Pancreas (tissue), 10 donors: ENCODE measurements at regions not wholly inside any gene's neighbourhood (a gene's known extent, or its start where the extent isn't known, plus 50 kb on each side); places are given as distances from the start of the nearest gene placed in this dataset.

ENCODE experiments used
- ATAC-seq, 4 donors: fragments of 200-7000 bp; cut with Tn5 transposase; one replicate each; pipeline versions ENCODE4 v1.8.0 to v1.9.1; 2020; ENCODE audit warnings: mild to moderate bottlenecking in 4 of 4, moderate library complexity in 4 of 4
- DNase-seq, 6 donors: peaks; one replicate each; pipeline ENCODE4 v3.0.0-alpha.2; 2020
- FAIRE-seq: peaks from 2 replicates; lab custom pipeline; 2012; peaks lifted over from hg19 to GRCh38; lab: Jason Lieb, UNC
- H3K27ac ChIP-seq, 4 donors: fragments of 200-600 bp; sonication (generic); 1 replicate in 3 of 4; 2 replicates in 1 of 4; pipeline versions ENCODE4 v1.5.0 to v1.8.0; 2020
- H3K27me3 ChIP-seq, 4 donors: fragments of 200-600 bp; one replicate each; pipeline ENCODE4 v1.8.0; 2021
- H3K36me3 ChIP-seq, 3 donors: fragments of 200-600 bp; sonication (generic) in 1 of 3; one replicate each; pipeline versions ENCODE4 v1.5.0 to v1.8.0; 2020 to 2021
- H3K4me1 ChIP-seq, 3 donors: fragments of 200-600 bp; one replicate each; pipeline ENCODE4 v1.8.0; 2021
- H3K4me3 ChIP-seq, 4 donors: fragments of 200-600 bp; sonication (generic) in 2 of 4; one replicate each; pipeline versions ENCODE4 v1.5.0 to v1.8.0; 2020 to 2021
- H3K9me3 ChIP-seq, 4 donors: fragments of 200-600 bp; one replicate each; pipeline ENCODE4 v1.8.0; 2021
- CTCF ChIP-seq, 4 donors: fragments of 200-600 bp; sonication (generic) in 3 of 4; IDR thresholded peaks; one replicate each; pipeline versions ENCODE4 v1.5.0 to v1.8.0; 2021; ENCODE audit warnings: antibody characterized with exemption in 4 of 4
- WGBS, 2 donors: extraction: QIAGEN DNeasy Blood & Tissue Kit; methylation state at CpG; one replicate each; pipeline ENCODE4 v1.1.7; 2013; 5-methylcytosine and 5-hydroxymethylcytosine counted together
- intact Hi-C, 3 donors: fragments of 100-400 bp; cut with DNase I; formaldehyde crosslinking; loops; one replicate each; pipeline versions ENCODE4 v1.11.1 to v1.14.2; 2022
- donor health status: healthy with polysubstance abuse.
- donor health status: DM: no; HTN: no; CAD: no; lungs with moderate emphysema.
- donor health status: DM: no; HTN: no; CAD: no.
- donor health status: control.
- donor health status: control.
- donor health status: Bipolar disorder and iron deficiency.
- donor health status: DM: yes; HTN: yes; CAD: no.
- donor health status: DM: no; HTN: no; CAD: no.
- donor health status: DM: no; HTN: no; CAD: no.
- donor health status: DM: yes; HTN: yes; CAD: no.

GRCh38 chr5:51013036-51013435, 346.6 kb downstream of the PARP8 start:
- 44 to 50% methylated on average over 2 of the region's 2 CpGs for WGBS, 2 donors
- no peaks in the 10 kb centered on the region for H3K4me1 ChIP-seq
- intact Hi-C loops: no loop called here
- FAIRE-seq: no peak
- no peak for ATAC-seq
- DNase-seq: no peak
- no peaks in the 10 kb centered on the region for H3K9me3 ChIP-seq
- no peak for TF ChIP-seq CTCF (IDR thresholded peaks at IDR 0.05)
- no peaks in the 10 kb centered on the region for H3K36me3 ChIP-seq
- no peaks in the 10 kb centered on the region for H3K27me3 ChIP-seq
- H3K27ac ChIP-seq: no peak overlapping the region
- H3K4me3 ChIP-seq: no peak overlapping the region

- H3K36me3 ChIP-seq: no peaks in the 10 kb centered on the region
- no peak overlapping the region for H3K27ac ChIP-seq
- H3K9me3 ChIP-seq: no peaks in the 10 kb centered on the region
- 78 to 90% methylated on average over 2 of the region's 2 CpGs for WGBS, 2 donors
- no peak for TF ChIP-seq CTCF (IDR thresholded peaks at IDR 0.05)
- FAIRE-seq (no peak), ATAC-seq (no peak), DNase-seq (no peak)
- intact Hi-C loops: no loop called here
- no peak overlapping the region for H3K4me3 ChIP-seq
- H3K27me3 ChIP-seq: no peaks in the 10 kb centered on the region
- no peaks in the 10 kb centered on the region for H3K4me1 ChIP-seq
These were observed 352.0 kb downstream of the PARP8 start for GRCh38 chr5:51018423-51018822.

GRCh38 chr5:51024263-51024662, 357.8 kb downstream of the PARP8 start:
- H3K27ac ChIP-seq: no peak overlapping the region
- ATAC-seq: no peak
- no peak for FAIRE-seq

GRCh38 chr5:51027271-51027670, 356.0 kb upstream of the ISL1 start:
- WGBS, 2 donors: 7 to 17% methylated on average over 1 of the region's 1 CpG
- no peak for DNase-seq
- TF ChIP-seq CTCF (IDR thresholded peaks at IDR 0.05): no peak
- H3K4me1 ChIP-seq: no peaks in the 10 kb centered on the region
- no peak overlapping the region for H3K4me3 ChIP-seq
- no peak for ATAC-seq
- no peaks in the 10 kb centered on the region for H3K9me3 ChIP-seq
- FAIRE-seq: no peak
- H3K27ac ChIP-seq: no peak overlapping the region
- H3K27me3 ChIP-seq: no peaks in the 10 kb centered on the region
- no peaks in the 10 kb centered on the region for H3K36me3 ChIP-seq
- intact Hi-C loops: no loop called here

More at GRCh38 chr5:51024263-51024662, 357.8 kb downstream of the PARP8 start:
- no peaks in the 10 kb centered on the region for H3K36me3 ChIP-seq
- H3K4me3 ChIP-seq: no peak overlapping the region
- TF ChIP-seq CTCF (IDR thresholded peaks at IDR 0.05): no peak
- no peaks in the 10 kb centered on the region for H3K9me3 ChIP-seq
- DNase-seq: no peak
- H3K4me1 ChIP-seq: no peaks in the 10 kb centered on the region
- intact Hi-C loops: no loop called here
- no peaks in the 10 kb centered on the region for H3K27me3 ChIP-seq

- DNase-seq (no peak), FAIRE-seq (no peak), ATAC-seq (no peak)
- intact Hi-C loops: no loop called here
- H3K4me3 ChIP-seq: no peak overlapping the region
- no peaks in the 10 kb centered on the region for H3K36me3 ChIP-seq
- H3K27me3 ChIP-seq: no peaks in the 10 kb centered on the region
- 42 to 59% methylated on average over 1 of the region's 1 CpG for WGBS, 2 donors
- TF ChIP-seq CTCF (IDR thresholded peaks at IDR 0.05): no peak
- no peaks in the 10 kb centered on the region for H3K4me1 ChIP-seq
- no peaks in the 10 kb centered on the region for H3K9me3 ChIP-seq
- no peak overlapping the region for H3K27ac ChIP-seq
These were observed 354.9 kb upstream of the ISL1 start for GRCh38 chr5:51028394-51028793.
